ENCODE measurements at regions not wholly inside any gene's neighbourhood (a gene's known extent, or its start where the extent isn't known, plus 50 kb on each side); places are given as distances from the start of the nearest gene placed in this dataset.
"Not testable (repeated sequence)": the region's sequence is repeated elsewhere in the genome, so short reads cannot be mapped to it uniquely, and the experiment has no call there.

GRCh38 chr13:37978680-37979079, 109.1 kb upstream of the TRPC4 start:
- Histone ChIP-seq H3K27ac (ENCODE audit: low read depth in 2 of 2, low read length in 2 of 2) (no peak overlapping the region), H3K4me1 (ENCODE audit: control insufficient read depth in 2 of 2, insufficient read depth in 2 of 2, low read length in 2 of 2) (no peaks in the 10 kb centered on the region), H3K9me3 (ENCODE audit: control insufficient read depth in 2 of 2, low read length in 2 of 2) (no peaks in the 10 kb centered on the region), H3K4me3 (ENCODE audit: low read length in 2 of 2) (no peak overlapping the region), H3K27me3 (ENCODE audit: control insufficient read depth in 2 of 2, insufficient read depth in 2 of 2, low read length in 2 of 2) (no peaks in the 10 kb centered on the region), H3K9ac (ENCODE audit: low read depth in 1 of 2, low read length in 2 of 2) (no peak overlapping the region), H3K36me3 (ENCODE audit: control insufficient read depth in 2 of 2, insufficient read depth in 2 of 2, low read length in 2 of 2) (no peaks in the 10 kb centered on the region)

GRCh38 chr13:37968555-37968954, 99.0 kb upstream of the TRPC4 start:
- H3K4me1 ChIP-seq (ENCODE audit: control insufficient read depth in 2 of 2, insufficient read depth in 2 of 2, low read length in 2 of 2): no peaks in the 10 kb centered on the region
- H3K27ac ChIP-seq (ENCODE audit: low read depth in 2 of 2, low read length in 2 of 2): no peak overlapping the region
- no peaks in the 10 kb centered on the region for H3K27me3 ChIP-seq (ENCODE audit: control insufficient read depth in 2 of 2, insufficient read depth in 2 of 2, low read length in 2 of 2)
- no peak overlapping the region for H3K9ac ChIP-seq (ENCODE audit: low read depth in 1 of 2, low read length in 2 of 2)
- H3K9me3 ChIP-seq (ENCODE audit: control insufficient read depth in 2 of 2, low read length in 2 of 2): no peaks in the 10 kb centered on the region
- no peaks in the 10 kb centered on the region for H3K36me3 ChIP-seq (ENCODE audit: control insufficient read depth in 2 of 2, insufficient read depth in 2 of 2, low read length in 2 of 2)
- H3K4me3 ChIP-seq (ENCODE audit: low read length in 2 of 2): no peak overlapping the region

DNA sequence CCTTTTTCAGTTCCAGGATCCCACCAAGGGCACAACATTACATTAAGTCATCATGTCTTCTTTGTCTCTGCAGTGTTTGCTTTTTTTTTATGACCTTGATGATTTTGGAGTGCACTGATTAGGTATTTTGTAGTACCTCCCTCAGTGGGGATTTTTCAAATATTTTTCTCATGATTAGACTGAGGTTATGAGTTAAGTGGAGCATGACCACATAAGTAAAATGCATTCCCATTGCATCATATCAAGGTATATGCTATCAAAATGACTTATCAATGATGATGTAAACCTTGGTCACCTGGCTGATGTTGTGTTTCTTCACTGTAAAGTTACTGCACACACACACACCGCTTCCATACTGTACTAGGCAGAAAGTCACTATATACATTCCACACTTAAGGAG, 96.7 kb upstream of the TRPC4 start:
- no peaks in the 10 kb centered on the region for H3K36me3 ChIP-seq (ENCODE audit: control insufficient read depth in 2 of 2, insufficient read depth in 2 of 2, low read length in 2 of 2)
- H3K27ac ChIP-seq (ENCODE audit: low read depth in 2 of 2, low read length in 2 of 2): no peak overlapping the region
- no peaks in the 10 kb centered on the region for H3K27me3 ChIP-seq (ENCODE audit: control insufficient read depth in 2 of 2, insufficient read depth in 2 of 2, low read length in 2 of 2)
- no peak overlapping the region for H3K9ac ChIP-seq (ENCODE audit: low read depth in 1 of 2, low read length in 2 of 2)
- no peaks in the 10 kb centered on the region for H3K4me1 ChIP-seq (ENCODE audit: control insufficient read depth in 2 of 2, insufficient read depth in 2 of 2, low read length in 2 of 2)
- no peaks in the 10 kb centered on the region for H3K9me3 ChIP-seq (ENCODE audit: control insufficient read depth in 2 of 2, low read length in 2 of 2)
- H3K4me3 ChIP-seq (ENCODE audit: low read length in 2 of 2): no peak overlapping the region

DNA sequence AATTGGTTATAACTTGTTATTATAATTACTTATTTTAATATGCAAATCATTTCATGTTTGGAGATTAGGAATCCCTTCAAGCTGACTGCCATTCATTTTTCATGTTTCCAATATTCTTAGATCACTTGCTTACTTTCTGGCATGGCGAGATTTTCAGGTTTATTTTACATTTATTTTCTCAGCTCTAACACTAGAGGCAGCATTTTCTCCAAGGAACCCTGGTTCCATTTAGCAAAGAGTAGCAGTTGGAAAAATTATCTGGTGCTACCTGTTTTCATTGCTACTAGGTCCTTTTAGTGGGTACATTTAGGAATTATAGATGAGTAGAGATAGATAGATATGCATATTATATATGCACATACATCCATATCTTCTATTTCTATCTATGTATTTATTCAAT, 90.9 kb upstream of the TRPC4 start:
- H3K36me3 ChIP-seq (ENCODE audit: control insufficient read depth in 2 of 2, insufficient read depth in 2 of 2, low read length in 2 of 2): no peaks in the 10 kb centered on the region
- no peaks in the 10 kb centered on the region for H3K4me1 ChIP-seq (ENCODE audit: control insufficient read depth in 2 of 2, insufficient read depth in 2 of 2, low read length in 2 of 2)
- no peaks in the 10 kb centered on the region for H3K9me3 ChIP-seq (ENCODE audit: control insufficient read depth in 2 of 2, low read length in 2 of 2)
- no peak overlapping the region for H3K9ac ChIP-seq (ENCODE audit: low read depth in 1 of 2, low read length in 2 of 2)
- H3K4me3 ChIP-seq (ENCODE audit: low read length in 2 of 2): no peak overlapping the region
- no peak overlapping the region for H3K27ac ChIP-seq (ENCODE audit: low read depth in 2 of 2, low read length in 2 of 2)
- H3K27me3 ChIP-seq (ENCODE audit: control insufficient read depth in 2 of 2, insufficient read depth in 2 of 2, low read length in 2 of 2): no peaks in the 10 kb centered on the region

DNA sequence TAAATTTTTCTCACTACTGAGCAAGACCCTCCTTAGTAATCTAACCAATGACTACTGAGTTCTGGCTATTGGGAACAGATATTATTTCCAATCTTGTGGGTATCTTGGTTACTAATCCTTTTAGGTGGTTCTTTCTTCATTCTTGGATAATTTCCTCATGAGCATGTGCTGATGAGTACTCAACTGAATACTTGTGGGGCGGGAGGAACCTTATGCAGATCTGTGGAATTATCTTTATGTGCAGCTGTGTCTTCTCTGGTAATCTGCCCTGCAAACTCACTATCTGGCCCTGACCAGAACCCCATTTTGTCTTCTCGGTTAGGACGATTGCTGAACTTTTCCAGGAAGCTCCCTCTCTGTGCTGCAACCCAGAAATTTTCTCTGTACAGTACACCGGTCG, 89.7 kb upstream of the TRPC4 start:
- H3K27me3 ChIP-seq (ENCODE audit: control insufficient read depth in 2 of 2, insufficient read depth in 2 of 2, low read length in 2 of 2): no peaks in the 10 kb centered on the region
- H3K9me3 ChIP-seq (ENCODE audit: control insufficient read depth in 2 of 2, low read length in 2 of 2): no peaks in the 10 kb centered on the region
- no peak overlapping the region for H3K9ac ChIP-seq (ENCODE audit: low read depth in 1 of 2, low read length in 2 of 2)
- no peak overlapping the region for H3K27ac ChIP-seq (ENCODE audit: low read depth in 2 of 2, low read length in 2 of 2)
- H3K4me1 ChIP-seq (ENCODE audit: control insufficient read depth in 2 of 2, insufficient read depth in 2 of 2, low read length in 2 of 2): no peaks in the 10 kb centered on the region
- no peaks in the 10 kb centered on the region for H3K36me3 ChIP-seq (ENCODE audit: control insufficient read depth in 2 of 2, insufficient read depth in 2 of 2, low read length in 2 of 2)
- no peak overlapping the region for H3K4me3 ChIP-seq (ENCODE audit: low read length in 2 of 2)

DNA sequence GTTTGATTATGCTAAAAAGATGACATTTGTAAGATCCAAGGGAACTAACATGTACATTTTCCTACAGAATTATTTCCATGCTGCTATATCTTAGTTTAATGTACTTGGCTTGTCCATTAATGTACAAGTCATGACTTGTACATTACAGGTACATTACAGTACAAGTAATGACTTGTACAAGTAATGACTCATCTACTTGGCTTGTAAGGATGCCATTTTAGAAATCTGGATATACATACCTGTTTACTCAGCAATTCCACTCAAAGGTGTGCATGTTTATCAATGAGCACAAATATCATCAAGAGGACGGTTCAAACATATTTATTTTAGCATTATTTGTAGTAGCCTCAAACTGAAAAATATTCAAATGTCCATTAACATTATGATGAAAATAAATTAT, 87.0 kb upstream of the TRPC4 start:
- Histone ChIP-seq H3K4me1 (ENCODE audit: control insufficient read depth in 2 of 2, insufficient read depth in 2 of 2, low read length in 2 of 2) (no peaks in the 10 kb centered on the region), H3K9ac (ENCODE audit: low read depth in 1 of 2, low read length in 2 of 2) (no peak overlapping the region), H3K9me3 (ENCODE audit: control insufficient read depth in 2 of 2, low read length in 2 of 2) (no peaks in the 10 kb centered on the region), H3K36me3 (ENCODE audit: control insufficient read depth in 2 of 2, insufficient read depth in 2 of 2, low read length in 2 of 2) (no peaks in the 10 kb centered on the region), H3K27me3 (ENCODE audit: control insufficient read depth in 2 of 2, insufficient read depth in 2 of 2, low read length in 2 of 2) (no peaks in the 10 kb centered on the region), H3K27ac (ENCODE audit: low read depth in 2 of 2, low read length in 2 of 2) (no peak overlapping the region), H3K4me3 (ENCODE audit: low read length in 2 of 2) (no peak overlapping the region)

DNA sequence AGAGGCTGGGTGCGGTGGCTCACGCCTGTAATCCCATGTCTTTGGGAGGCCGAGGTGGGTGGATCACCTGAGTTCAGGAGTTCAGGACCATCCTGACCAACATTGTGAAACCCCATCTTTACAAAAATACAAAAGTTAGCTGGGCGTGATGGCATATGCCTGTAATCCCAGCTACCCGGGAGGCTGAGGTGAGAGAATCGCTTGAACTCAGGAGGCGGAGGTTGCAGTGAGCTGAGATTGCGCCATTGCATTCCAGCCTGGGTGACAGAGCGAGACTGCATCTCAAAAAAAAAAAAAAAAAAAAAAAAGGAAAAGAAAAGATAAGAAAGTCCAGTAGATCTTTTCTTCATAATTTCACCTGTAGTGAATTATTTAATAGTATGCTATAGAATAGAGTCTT, 85.0 kb upstream of the TRPC4 start:
- not testable (repeated sequence) for H3K4me1 ChIP-seq (ENCODE audit: control insufficient read depth in 2 of 2, insufficient read depth in 2 of 2, low read length in 2 of 2); H3K9ac ChIP-seq (ENCODE audit: low read depth in 1 of 2, low read length in 2 of 2); H3K36me3 ChIP-seq (ENCODE audit: control insufficient read depth in 2 of 2, insufficient read depth in 2 of 2, low read length in 2 of 2); H3K27me3 ChIP-seq (ENCODE audit: control insufficient read depth in 2 of 2, insufficient read depth in 2 of 2, low read length in 2 of 2); H3K9me3 ChIP-seq (ENCODE audit: control insufficient read depth in 2 of 2, low read length in 2 of 2); H3K27ac ChIP-seq (ENCODE audit: low read depth in 2 of 2, low read length in 2 of 2); H3K4me3 ChIP-seq (ENCODE audit: low read length in 2 of 2)

DNA sequence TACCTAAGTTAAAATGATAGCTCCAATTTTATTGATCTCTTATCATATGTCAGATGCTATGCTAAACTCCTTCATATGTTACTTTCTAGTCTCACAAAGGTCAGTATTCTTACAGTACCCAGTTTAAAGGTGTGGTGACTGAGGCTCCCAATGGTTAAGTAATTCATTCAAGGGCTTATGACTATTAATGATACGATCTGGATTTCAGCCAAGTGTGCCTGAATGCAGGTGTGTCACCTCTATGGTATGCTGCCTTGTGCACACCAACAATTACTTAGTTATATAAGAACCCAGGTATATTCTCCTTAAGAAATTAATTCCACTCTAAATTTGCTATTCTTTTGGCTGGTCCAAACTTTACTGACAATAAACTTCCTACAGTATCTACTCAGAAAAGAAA, 84.6 kb upstream of the TRPC4 start:
- Histone ChIP-seq H3K4me1 (ENCODE audit: control insufficient read depth in 2 of 2, insufficient read depth in 2 of 2, low read length in 2 of 2) (no peaks in the 10 kb centered on the region), H3K4me3 (ENCODE audit: low read length in 2 of 2) (no peak overlapping the region), H3K27me3 (ENCODE audit: control insufficient read depth in 2 of 2, insufficient read depth in 2 of 2, low read length in 2 of 2) (no peaks in the 10 kb centered on the region), H3K9ac (ENCODE audit: low read depth in 1 of 2, low read length in 2 of 2) (no peak overlapping the region), H3K36me3 (ENCODE audit: control insufficient read depth in 2 of 2, insufficient read depth in 2 of 2, low read length in 2 of 2) (no peaks in the 10 kb centered on the region), H3K27ac (ENCODE audit: low read depth in 2 of 2, low read length in 2 of 2) (no peak overlapping the region), H3K9me3 (ENCODE audit: control insufficient read depth in 2 of 2, low read length in 2 of 2) (no peaks in the 10 kb centered on the region)

GRCh38 chr13:37953696-37954095, 84.1 kb upstream of the TRPC4 start:
- no peak overlapping the region for H3K4me3 ChIP-seq (ENCODE audit: low read length in 2 of 2)
- no peak overlapping the region for H3K27ac ChIP-seq (ENCODE audit: low read depth in 2 of 2, low read length in 2 of 2)
- no peak overlapping the region for H3K9ac ChIP-seq (ENCODE audit: low read depth in 1 of 2, low read length in 2 of 2)
- H3K36me3 ChIP-seq (ENCODE audit: control insufficient read depth in 2 of 2, insufficient read depth in 2 of 2, low read length in 2 of 2): no peaks in the 10 kb centered on the region
- no peaks in the 10 kb centered on the region for H3K4me1 ChIP-seq (ENCODE audit: control insufficient read depth in 2 of 2, insufficient read depth in 2 of 2, low read length in 2 of 2)
- H3K27me3 ChIP-seq (ENCODE audit: control insufficient read depth in 2 of 2, insufficient read depth in 2 of 2, low read length in 2 of 2): no peaks in the 10 kb centered on the region
- H3K9me3 ChIP-seq (ENCODE audit: control insufficient read depth in 2 of 2, low read length in 2 of 2): no peaks in the 10 kb centered on the region

DNA sequence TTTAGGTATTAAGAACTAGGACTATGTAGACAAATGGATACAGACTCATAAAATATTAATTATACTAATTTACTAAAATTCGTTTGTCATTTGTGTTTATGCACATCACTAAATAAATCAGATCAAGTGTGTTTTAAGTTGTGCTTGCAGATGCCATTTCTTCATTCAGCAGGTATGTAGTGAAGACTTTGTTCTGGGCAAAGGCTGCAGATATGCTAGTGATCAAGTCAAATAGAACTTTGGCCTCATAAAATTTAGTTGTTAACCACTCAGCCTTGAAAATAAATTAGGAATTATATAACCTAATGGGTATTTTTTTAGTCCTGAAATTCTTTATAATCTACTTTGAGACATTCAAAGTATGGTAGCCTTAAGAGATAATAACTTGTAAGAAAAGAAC, 80.4 kb upstream of the TRPC4 start:
- Histone ChIP-seq H3K36me3 (ENCODE audit: control insufficient read depth in 2 of 2, insufficient read depth in 2 of 2, low read length in 2 of 2) (no peaks in the 10 kb centered on the region), H3K4me3 (ENCODE audit: low read length in 2 of 2) (no peak overlapping the region), H3K27ac (ENCODE audit: low read depth in 2 of 2, low read length in 2 of 2) (no peak overlapping the region), H3K27me3 (ENCODE audit: control insufficient read depth in 2 of 2, insufficient read depth in 2 of 2, low read length in 2 of 2) (no peaks in the 10 kb centered on the region), H3K9me3 (ENCODE audit: control insufficient read depth in 2 of 2, low read length in 2 of 2) (no peaks in the 10 kb centered on the region), H3K9ac (ENCODE audit: low read depth in 1 of 2, low read length in 2 of 2) (no peak overlapping the region), H3K4me1 (ENCODE audit: control insufficient read depth in 2 of 2, insufficient read depth in 2 of 2, low read length in 2 of 2) (no peaks in the 10 kb centered on the region)

GRCh38 chr13:37947419-37948140, 78.0 kb upstream of the TRPC4 start:
- no peaks in the 10 kb centered on the region for H3K9me3 ChIP-seq (ENCODE audit: control insufficient read depth in 2 of 2, low read length in 2 of 2)
- no peaks in the 10 kb centered on the region for H3K36me3 ChIP-seq (ENCODE audit: control insufficient read depth in 2 of 2, insufficient read depth in 2 of 2, low read length in 2 of 2)
- H3K4me1 ChIP-seq (ENCODE audit: control insufficient read depth in 2 of 2, insufficient read depth in 2 of 2, low read length in 2 of 2): no peaks in the 10 kb centered on the region
- H3K27me3 ChIP-seq (ENCODE audit: control insufficient read depth in 2 of 2, insufficient read depth in 2 of 2, low read length in 2 of 2): no peaks in the 10 kb centered on the region
- H3K4me3 ChIP-seq (ENCODE audit: low read length in 2 of 2): no peak overlapping the region
- H3K9ac ChIP-seq (ENCODE audit: low read depth in 1 of 2, low read length in 2 of 2): no peak overlapping the region
- H3K27ac ChIP-seq (ENCODE audit: low read depth in 2 of 2, low read length in 2 of 2): no peak overlapping the region

Measured in mucosa of rectum (tissue), 2 donors.